ENCODE measurements at regions not wholly inside any gene's neighbourhood (a gene's known extent, or its start where the extent isn't known, plus 50 kb on each side); places are given as distances from the start of the nearest gene placed in this dataset.
"Not testable (repeated sequence)": the region's sequence is repeated elsewhere in the genome, so short reads cannot be mapped to it uniquely, and the experiment has no call there.

DNA sequence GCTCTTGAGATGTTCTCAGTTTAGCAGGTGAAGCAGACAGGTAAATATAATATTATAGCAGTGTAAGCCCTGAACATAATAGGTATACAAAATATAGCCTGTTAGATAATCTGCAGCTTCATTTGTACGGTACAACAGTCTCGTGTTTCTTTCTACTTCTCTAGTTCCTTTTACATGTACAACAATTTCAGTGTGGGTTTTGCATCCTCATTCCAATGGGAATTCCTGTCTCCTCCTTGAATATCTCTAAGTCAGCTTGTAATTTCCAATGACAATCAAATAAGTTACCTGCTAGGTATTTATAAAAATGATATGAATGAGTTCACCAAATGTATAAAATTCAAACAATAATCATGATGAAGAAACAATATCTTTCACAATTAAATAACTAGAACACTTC lies 330.0 kb upstream of the RND3 start:
- no peak for DNase-seq

DNA sequence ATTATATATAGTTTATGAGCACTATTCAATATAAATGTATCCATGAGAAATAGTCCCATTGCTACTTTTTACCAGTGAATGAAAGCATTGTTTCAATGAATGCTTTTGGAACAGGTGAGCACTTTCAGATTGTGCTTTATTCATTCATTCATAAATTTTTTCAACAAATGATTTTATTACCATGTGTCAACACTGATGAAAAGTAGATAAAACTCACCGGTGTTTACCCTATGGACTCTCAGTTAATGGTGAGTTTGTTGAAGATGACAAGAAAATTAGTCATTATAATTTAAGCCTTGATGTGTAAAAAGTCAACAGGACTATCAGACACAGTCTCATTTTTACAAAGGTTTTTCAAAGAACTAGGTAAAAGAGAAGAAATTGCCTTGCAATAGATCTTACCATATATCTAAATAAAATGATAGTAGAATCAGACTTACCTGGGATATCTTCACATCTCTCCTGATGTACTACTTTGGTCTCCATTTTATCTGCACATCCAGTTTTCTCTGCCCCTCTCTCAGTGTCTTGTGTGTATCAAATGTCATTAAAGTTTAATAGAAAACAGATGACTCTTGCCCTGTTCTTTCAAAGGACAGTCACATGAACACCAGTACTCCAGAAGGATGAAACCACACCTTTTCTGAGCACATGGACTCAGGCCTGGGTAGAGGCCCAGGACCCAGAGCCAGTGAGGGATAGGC lies 325.3 kb upstream of the RND3 start:
- DNase-seq: no peak

DNA sequence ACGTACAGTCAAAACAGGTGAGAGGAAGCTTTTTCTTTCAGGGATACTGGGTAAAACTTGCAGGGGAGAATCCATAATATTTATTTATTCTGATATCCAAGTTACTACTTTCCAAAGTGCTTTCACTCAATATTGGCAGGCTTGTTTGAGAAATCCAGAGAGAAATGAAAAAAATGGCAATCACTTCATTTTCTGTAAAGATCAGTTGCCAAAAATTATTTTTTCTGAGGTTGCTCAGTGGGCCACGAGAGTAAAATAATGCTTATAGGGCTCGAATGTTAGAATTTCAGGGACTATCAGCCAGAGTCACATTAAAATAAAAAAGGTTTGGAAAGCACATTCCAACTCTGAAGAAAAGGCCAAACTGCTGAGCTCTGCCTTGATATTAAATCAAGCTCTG lies 324.6 kb upstream of the RND3 start:
- DNase-seq: no peak

DNA sequence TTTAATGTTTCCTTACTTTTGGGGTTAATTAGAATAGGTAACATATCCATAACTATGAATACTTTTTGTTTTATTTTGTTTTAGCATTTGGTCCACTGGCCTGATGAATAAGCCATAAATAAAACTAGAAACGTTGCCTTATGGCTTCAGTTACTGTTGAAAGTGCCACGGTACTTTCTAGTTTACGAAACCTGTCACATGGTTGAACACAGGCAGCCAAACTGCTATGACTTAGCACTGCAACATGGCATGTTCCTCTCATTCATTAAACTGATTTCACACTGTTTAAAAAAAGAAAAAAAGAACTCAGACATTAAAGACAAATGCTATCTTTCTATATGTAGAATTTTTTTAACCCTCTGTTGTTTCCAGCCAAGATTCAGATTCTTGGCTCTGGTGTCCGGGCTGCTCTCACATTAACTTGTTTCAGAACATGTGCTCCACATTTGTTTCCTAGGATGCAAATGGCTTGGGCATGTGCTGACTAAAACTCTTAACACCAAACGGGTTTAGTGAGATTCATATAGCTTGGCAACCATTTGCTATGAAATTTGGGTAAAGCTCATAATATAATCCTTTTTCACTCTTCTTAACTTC lies 323.9 kb upstream of the RND3 start:
- no peak for DNase-seq

DNA sequence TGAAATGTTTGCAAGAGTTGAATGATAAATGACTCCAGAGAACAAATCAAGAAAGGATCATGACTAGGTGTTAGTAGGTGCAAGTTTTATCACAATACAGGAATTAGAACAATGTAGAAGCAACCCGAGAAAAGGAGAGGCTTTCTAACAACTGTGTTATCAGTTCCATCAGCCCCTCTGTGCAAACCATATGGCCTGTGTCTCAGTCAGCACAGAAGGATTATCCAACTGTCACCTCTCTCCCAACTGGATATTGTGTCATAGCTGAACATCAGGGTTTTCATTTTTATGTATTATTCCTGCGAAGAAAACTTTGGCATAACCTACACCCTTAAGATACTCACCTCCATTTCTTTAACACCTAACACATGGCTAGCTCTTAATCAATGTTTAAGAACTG lies 321.6 kb upstream of the RND3 start:
- DNase-seq: no peak

DNA sequence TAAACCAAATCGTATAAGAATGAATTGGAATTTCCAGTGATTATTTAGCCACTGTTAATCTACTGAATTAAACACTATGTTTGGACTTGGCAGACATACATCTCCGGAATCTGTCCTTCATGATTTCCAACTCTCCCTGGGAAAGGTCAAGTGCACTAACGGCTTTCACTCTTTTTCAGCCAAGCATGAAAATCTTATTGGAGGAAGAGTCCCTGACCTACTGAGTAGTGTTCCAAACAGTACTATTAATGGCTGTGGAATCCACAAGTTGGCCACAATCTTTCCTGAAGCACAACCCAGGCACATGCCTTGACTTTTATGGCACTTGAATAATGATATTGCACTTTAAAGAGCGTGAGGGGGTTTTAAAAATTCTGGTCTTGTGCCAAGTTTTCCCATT lies 318.9 kb upstream of the RND3 start:
- DNase-seq: no peak

DNA sequence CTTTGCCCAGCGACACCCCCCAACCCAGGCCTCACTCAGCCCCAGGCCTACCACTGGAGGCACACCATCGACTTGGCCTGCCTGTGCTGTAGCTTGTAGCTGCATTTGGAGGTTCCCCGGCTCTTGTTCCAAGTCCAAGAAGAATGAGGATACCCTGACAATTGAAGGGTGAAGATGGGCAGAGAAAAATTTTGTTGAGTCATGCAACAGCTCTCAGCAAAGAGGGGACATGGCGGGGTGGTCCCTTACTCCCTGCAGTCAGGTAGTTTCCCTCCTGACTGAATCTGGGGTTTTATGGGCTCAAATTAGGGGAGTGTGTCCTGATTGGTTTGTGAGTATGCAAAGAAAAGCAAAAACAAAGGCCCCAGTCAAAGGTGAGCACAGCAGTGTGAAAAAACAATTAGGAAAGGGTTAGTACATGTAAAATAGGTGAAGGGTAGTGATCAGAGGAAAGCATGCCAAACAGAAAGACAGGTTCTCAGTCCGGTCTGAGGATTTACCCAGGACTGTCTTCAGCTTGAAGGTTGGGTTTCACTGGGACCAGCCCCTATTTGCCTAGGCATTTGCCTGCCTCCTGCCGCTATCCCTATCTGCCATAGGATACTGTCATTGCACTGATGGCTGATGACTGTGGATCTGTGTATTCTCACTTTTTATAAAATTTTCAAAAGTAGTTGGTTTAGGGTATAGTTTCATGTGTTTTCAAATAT lies 316.4 kb upstream of the RND3 start:
- no peak for DNase-seq

DNA sequence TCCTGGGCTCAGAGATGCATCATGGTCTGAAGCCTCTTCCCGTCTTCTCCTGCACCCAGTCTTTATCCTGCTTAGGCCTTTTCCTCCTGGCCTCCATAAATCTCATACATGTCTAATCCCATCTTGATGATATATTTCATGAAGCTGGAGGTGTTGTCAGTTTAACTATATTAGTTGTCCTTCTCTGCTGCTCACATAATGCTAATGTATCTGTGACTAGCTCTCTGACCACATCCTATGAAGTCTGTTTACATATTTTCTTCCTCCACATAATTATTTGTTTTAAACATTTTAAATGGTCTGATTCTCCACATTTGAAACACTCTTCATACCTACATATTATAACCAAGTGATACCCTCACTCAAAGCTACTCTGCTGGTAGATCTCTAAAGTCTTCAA lies 315.2 kb upstream of the RND3 start:
- no peak for DNase-seq

DNA sequence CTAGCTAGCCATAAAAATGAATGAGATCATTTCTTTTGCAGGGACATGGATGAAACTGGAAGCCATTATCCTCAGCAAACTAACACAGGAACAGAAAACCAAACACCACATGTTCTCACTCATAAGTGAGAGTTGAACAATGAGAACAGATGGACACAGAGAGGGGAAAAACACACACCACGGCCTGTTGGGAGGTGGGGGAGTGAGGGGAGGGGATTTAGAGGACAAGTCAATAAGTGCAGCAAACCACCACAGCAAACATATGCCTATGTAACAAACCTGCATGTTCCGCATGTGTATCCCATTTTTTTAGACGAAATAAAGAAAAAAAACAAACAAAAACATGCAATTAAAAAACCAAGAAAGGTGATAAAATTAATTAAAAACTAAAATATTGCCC lies 308.8 kb upstream of the RND3 start:
- not testable (repeated sequence) for DNase-seq

DNA sequence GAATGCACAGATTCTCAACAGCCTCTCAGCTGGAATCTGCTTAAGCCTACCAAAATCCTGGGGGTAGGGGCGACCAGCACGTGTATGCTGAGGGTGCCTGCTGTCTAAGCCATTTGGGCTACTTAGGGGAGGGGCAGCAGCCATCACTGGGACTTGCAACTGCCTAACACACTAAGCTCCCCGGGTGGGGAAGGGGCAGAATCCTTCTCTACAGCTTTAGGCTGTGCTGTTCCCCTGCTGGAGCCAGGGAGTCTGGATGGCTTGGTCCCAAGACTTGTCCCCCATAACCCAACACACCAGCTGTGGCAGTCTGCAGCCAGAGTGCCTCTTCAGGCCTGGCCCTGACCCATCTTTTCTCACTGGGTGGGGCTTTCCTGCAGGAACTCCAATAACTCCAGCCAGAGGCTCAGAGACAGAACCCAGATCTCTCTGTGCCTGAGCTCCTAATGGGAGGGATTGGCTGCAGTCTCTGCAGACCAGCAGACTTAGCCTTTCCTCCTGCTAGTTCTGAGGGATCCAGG lies 305.4 kb upstream of the RND3 start:
- DNase-seq: no peak

DNA sequence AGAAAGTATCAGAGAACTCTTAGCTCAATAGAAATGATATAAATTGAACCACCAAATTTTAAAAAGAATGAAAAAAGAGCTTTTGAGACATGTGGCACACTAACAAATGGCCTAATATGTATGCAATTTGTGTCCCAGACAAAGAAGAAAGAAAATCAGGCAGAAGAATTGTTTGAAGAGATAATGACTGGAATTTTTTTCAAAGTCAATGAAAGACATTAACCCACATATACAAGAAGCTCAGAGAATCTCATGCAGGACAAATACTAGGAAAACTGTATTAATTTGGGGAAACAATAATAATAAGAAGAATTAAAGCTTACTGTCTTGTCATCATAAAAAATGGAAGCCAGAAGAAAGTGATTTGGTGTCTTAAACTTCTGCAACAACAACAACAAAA lies 304.1 kb upstream of the RND3 start:
- no peak for DNase-seq

DNA sequence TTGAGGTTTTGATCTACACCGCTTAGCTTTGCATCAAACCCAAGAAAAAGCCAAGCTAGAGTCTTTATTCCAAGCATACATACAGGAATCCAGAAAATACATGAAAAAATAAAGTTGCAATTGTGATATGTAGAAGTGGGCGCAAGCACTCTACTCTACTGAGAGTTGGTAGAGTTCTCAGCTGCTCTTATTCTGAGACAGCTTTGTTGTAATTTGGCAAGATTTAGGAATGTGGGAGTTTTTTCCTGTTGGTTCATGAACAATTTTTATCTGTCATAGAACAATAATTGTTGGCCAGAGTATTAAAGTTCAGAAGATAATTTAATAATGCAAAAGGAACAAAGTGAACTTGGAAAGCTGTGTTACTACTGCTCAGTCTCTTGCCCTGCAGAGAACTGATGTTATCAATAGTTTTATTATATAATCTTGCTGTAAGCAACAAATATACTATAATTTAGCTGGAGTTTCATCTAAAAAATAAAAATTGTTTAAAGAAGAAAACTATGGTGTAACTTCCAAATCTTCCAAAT lies 302.0 kb upstream of the RND3 start:
- DNase-seq: no peak

DNA sequence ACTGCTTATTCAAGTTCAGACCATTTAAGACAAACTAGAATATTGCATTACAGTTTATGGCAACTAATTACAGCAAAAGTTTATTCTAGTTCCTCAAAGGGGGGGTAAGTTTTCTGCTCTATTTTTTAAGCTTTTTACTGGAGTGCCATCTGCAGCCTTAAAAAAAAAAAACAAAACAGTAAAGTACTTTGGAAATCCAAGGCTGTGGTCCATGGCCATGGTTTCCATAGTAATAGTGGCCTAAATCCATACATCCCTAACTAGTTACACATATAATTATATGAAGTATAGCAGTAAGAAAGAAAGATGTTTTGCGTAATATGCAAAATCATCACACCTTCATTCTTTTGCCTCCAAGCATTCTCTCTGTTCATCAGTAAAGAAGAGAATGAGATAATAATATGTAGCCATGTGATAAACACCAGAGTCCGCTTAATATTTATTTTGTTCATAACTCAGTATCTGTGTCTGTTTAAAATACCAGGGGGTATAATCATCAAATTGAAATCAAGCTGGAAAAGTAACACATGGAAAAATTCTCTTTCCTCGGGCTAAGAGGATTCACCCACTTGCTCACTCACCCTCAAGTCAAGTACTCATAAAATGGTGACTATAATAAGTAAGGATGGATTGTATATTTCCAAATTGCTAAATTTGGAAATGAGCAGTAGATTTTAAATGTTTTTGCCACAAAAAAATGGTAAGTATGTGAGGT lies 301.1 kb upstream of the RND3 start:
- DNase-seq: no peak

DNA sequence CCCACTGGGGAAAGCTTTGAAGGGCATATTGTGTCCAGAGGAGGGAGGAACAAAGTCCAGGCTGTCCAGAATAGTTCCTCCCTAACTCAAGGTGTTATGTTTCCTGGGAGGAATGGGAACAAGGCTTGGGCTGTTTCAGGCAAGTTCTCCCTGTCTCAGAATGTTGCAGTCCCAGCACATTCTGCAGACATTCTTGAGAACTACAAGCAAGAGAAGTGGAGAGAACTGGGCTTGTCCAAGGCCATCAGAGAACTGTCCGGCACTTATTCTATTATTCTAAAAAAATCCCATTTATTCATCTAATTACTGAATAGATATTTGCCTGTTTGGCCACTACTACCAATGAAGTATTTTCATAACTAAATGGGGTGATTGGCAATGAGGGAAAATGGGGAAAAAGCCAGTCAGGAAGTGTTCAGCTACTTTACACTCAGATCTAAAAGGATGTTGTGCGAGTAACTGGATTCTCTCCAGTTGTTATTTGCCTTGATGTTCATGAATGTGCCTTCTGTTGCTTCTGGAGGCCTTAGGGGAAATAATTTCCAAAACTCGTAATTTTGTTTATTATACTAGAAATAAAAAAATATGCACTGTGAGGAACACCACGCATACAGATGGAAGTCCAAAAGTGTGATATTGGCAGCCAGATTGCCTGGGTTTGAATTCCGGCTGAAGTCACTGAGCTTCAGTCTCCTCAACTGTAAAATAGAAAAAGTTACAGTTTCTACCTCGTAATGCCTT lies 300.1 kb upstream of the RND3 start:
- no peak for DNase-seq

DNA sequence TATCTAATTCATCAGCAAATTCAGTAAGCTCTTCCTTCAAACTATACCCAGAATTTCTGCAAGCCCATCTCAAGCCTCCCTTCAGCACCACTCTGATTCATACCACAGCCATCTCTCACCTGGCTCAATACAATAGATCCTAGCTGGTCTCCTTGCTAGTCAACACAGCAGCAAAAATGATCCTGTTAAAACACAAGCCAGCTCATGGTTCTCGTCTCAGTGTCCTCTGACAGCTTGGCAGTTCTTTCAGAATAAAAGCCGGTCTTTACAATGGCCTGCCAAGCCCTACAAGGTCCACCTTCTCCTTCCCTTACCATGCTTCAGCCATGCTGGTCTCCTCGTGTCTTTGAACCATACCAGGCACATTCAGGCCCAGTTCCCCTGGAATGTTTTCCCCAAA lies 296.9 kb upstream of the RND3 start:
- DNase-seq: no peak

DNA sequence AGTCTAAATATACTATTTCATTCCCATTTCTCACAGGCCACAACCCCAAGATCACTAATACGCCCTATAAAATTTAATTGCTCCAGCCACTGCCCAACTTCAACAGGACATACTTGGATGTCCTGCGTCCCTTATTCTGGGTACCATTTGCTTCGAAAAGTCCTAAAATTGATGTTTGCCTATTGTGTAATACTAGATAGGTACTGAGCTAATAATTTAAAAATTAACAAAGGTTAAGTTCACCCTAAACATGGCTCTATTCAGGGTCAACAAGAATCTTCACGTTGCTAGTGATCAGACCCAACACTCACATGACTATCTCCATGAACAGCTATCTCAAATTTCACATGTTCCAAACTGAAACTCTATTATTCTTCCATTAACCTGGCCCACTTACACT lies 296.4 kb upstream of the RND3 start:
- DNase-seq: no peak

DNA sequence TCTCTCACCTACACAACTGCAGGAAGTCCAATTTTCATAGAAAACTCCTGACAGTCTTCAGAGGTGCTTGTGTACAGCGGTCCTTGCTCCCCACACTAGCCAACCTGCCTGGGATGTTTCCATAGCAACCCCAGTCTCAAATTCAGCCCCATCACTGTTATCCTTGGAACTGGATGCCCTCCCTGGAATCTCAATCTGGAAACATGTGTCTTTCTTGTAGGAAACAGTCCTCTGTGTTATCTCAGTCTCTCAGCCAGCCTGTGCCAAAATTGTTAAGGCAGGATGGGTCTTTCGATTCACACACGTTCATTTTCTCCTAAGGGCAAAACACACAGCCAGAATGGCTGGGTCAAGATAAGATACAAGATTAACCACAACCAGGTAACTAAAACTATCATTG lies 295.5 kb upstream of the RND3 start:
- DNase-seq: no peak

DNA sequence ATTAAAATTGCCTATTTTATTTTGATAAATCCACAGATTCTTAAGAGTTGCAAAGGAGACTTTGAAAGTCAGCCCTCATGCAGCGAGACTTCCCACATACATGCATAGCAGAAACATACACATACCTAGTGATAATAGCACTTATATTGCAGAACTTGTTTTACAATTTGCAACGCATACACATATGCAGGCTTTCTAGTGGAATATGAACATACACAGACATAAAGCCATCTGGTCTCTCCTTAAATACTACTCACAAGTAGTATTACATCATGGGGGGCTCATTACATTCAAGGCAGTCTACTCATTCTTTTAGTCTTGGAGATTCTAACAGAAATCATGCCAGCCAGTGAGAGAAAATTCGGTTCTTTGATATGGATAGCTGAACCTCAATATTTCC lies 295.1 kb upstream of the RND3 start:
- DNase-seq: no peak

DNA sequence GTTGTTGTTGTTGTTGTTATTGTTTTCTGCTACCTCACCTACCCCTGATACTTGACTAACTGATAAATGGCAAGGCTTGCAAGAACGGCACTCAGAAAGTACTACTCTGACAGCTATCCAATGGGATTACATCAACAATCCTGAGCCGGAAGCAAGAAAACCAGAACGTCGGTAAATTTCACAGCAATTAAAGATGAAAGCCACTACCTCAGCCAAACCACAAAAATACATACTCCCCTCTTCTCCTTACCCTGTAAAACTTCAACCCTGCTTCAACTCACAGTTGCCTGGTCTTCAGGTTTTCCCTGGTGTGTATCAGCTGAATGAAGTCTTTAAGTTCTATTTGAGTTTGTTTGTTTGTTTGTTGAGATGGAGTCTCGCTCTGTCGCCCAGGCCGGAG lies 293.7 kb upstream of the RND3 start:
- DNase-seq: no peak

DNA sequence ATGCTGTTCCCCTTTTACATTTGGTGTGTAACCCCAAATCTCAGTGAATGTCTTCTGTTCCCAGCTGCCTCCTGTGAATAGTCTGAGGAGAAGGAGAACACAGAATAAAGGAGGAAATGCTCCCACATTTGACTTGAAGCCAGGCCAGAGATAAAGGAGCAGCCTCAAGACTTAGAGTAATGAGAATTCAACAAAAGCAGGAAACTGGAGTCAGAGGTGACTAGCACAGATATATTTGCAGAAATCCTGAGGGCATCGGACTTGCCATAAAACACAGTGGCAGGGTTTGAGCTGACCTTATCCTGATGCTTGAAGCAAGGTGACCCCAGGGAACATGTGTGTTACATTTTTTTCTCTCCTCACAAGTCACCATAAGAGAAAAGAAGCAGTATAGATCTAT lies 291.4 kb upstream of the RND3 start:
- DNase-seq: no peak

DNA sequence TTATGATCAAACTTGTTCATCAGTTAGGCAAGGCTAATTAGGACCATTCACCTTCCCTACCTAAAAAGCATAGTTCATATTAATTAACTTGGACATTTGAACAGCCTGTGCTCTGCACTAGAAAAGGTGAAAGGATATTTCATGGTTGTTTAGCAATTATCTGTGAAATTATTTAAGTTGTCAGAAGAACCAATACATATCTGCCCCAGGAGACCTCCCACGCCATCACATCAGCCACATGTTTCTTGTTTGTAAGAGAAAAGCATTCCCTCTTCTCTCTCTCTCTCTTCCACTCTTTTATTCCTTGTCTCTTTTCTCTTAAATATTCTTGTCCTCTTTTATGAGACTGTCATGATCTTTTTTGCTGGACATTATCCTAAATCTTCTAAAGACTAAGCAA lies 282.0 kb upstream of the RND3 start:
- DNase-seq: no peak

DNA sequence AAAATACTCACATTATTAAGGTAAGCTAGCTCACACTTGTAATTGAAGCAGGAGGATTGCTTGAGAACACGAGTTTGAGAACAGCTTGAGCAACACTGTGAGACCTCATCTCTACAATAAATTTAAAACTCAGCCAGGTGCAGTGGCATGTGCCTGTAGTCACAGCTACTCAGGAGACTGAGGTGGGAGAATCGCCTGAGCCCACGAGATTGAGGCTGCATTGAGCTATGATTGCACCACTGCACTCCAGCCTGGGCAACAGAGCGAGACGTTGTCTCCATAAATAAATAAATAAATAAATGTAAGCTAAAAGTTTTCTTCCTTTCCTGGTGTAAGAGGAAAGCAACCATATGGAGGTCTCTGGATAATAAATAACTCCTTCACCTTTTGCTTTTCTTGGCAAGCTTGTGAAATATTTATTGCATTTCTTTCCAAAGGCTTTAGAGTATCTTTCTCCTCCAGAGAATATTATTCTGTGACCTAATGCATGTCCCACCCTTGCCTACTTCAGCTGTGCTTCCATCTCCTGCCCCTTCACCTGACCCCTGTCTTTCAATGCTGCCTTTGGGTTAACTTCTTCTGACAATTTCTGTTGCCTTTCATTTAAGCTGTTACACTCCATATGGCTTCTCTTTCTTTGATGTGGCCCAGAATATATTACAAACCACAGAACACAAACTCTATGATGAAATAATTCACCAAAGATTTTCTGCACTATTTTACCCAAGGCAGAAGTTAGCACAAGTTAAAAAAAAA lies 280.7 kb upstream of the RND3 start:
- DNase-seq: no peak
